Suppressor macrophage treated with lipopolysaccharide for 4 hours (primary cell): ENCODE measurements at regions not wholly inside any gene's neighbourhood (a gene's known extent, or its start where the extent isn't known, plus 50 kb on each side); places are given as distances from the start of the nearest gene placed in this dataset.

Experiments used
- DNase-seq: peaks from one replicate; pipeline ENCODE4 v3.0.0-alpha.2; 2020

- no peak for DNase-seq
These were observed 409.3 kb upstream of the CPEB2 start for GRCh38 chr4:14592950-14593349.

- DNase-seq: peak; percentile 5
These were observed 406.3 kb upstream of the CPEB2 start for GRCh38 chr4:14596028-14596427.

GRCh38 chr4:14596437-14596836 is 405.8 kb upstream of the CPEB2 start:
- DNase-seq: no peak

GRCh38 chr4:14596904-14597303 is 405.4 kb upstream of the CPEB2 start:
- DNase-seq: no peak

DNA sequence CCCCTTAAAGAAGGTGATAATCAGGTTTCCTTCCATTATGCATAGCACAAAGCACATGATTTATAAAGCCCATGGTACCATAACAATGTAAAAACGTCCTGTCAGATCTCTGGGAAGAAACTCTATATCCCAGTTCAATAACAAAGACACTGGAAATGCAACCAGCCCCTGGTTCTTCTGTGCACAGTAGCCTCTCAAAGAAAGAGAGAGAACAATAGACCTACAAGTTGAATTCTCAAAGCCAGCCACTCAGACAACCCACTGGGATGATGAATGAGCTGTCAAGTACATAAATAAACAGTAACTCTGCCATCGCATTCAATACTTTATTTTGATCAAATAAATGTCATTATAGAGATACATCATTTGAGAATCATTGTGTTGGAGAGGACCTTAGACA is 400.1 kb upstream of the CPEB2 start:
- DNase-seq: no peak

GRCh38 chr4:14607001-14607400 is 395.3 kb upstream of the CPEB2 start:
- no peak for DNase-seq

- no peak for DNase-seq
These were observed 394.7 kb upstream of the CPEB2 start for GRCh38 chr4:14607578-14607977.

- no peak for DNase-seq
These were observed 393.7 kb upstream of the CPEB2 start for GRCh38 chr4:14608630-14609029.

GRCh38 chr4:14614840-14615239 is 387.4 kb upstream of the CPEB2 start:
- no peak for DNase-seq

- peak; percentile 20 for DNase-seq
These were observed 386.6 kb upstream of the CPEB2 start for GRCh38 chr4:14615671-14616070.

DNA sequence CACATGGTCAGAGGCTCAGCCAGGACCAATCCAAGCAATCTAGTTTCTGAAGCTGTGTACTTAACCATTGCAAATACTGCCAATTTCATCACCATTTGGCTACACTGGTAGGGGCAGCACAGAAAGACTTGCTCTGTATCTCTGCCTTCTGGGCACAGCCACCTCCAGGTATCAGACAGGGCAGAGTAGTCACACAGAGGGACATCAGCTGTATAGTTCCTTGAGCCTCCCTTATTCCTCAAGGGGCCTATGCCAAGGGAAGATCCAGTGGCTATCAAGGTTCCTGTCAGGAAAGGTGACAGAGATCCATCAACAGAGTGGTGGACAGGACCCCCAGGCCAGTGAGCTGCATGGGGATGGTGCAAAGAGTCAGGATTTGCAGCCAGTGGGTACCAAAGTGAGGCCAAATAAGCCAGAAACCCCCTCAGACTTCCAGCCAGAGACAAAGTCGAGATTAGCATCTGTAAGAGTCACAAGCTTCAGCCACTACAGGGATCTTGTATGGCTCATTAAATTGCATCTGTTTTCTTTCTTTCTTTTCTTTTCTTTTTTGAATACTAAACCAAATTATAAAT is 381.6 kb upstream of the CPEB2 start:
- DNase-seq: no peak

DNA sequence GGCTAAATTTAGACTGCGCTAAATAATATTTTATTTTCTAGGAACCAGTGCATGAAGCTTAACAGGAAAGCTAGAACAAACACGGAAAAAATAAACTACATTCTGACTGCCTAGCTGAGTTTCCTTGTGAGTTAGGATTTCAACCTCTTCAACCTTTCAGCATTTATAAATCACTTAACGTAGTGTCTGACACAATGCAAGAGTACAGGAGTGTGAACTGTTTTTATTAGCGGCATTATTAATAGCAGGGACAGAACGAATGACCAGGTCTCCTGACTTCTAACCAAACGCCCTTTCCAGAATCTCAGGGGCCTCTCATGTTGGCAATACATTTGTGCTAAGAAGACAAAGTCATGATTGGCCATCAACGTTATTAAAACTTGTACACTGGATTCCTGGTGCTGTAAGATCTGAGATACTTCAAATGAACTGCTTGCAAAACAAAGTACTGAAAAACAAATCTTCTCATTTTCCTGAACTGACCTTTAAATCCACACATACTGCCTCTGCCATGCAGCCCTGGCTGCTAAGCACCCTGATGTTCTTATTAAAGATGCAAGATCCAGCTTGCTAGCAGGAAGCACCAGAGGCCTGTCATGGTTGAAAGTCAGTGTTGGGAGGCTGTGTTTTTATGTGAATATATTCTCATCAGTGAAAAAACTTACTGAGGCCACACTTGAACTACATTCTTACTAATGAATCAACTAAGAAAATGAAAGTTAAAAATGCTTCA is 380.4 kb upstream of the CPEB2 start:
- no peak for DNase-seq

DNA sequence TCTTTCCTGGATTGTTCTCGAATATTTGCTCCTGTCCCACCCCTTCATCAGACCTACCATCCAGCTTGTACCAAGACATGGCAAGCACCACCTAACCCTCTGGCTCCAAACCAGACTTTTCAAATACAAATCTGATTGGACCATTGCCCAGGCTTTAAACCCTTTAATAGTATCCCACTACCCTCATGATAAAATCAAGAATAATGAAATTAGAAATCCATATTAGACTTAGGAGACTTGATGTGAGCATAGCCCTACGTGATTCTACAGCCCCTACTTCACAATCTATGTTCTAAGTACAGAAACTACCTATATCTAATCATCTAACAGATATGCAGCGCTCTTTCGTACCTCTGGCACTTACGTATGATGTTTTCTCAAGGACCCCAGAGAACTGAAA is 375.2 kb upstream of the CPEB2 start:
- DNase-seq: no peak

DNA sequence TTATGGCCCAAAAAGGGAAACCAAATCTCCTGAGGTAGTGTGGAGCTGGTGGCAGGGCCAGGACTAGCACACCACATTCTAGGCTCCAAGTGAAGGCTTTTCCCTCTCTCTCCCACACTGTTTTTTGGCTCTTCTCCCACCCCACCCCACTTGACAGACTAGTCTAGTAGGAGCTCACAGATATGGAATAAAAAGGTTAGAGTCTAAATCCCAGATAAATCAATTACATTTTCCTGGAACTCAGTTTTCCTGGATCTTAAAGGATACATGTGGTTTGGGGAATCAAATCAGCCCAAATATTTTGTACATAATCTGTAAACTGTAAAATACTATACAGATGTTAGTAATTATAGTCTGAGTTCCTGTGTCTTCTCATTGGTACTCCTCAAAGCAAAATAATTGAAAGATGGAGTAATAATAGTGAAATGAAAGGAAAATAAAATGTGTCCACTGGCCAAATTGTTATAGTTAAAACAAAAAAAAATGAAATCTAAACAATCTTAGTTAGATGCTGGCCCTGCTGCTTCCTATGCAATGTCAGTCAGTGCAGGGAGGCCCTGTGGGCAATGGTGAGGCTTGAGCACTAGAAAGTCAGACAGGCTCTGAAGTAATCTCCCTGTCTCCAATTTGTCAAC is 370.4 kb upstream of the CPEB2 start:
- no peak for DNase-seq

GRCh38 chr4:14636563-14636962 is 365.7 kb upstream of the CPEB2 start:
- no peak for DNase-seq

- DNase-seq: no peak
These were observed 361.8 kb upstream of the CPEB2 start for GRCh38 chr4:14640476-14640875.

DNA sequence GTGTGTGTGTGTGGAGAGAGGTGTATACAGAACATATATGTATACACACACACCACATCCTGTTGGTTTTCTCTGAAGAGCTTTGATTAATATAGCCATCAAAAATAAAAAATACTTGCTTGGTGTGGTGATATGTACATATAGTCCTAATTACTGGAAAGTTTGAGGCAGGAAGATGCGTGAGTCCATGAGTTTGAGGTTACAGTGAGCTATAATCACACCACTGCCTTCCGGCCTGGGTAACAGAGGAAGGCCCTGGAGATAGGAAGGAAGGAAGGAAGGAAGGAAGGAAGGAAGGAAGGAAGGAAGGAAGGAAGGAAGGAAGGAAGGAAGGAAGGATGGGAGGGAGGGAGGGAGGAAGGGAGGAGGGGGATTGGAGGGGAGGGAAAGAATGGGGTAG is 360.4 kb upstream of the CPEB2 start:
- DNase-seq: no peak

GRCh38 chr4:14644580-14645282 is 357.6 kb upstream of the CPEB2 start:
- DNase-seq: no peak

GRCh38 chr4:14646831-14647230 is 355.4 kb upstream of the CPEB2 start:
- DNase-seq: no peak

DNA sequence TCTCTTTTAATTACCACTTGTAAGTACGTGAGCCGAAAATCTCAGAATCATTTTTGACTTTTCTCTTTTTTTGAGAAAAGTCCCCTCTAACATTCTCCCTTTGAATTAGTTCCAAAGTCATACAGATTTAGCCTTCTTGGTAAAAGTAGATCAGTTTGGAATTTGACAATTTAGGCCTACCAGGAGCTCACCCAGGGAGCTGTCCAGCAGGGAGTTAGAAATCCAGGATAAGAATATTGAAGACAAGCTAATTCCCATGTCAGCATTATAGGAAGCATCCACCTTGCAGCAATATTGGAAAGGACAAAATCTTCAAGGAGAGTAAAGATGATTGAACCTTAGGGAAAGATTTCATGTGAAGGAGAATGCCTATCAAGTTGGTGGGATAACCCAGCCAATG is 352.2 kb upstream of the CPEB2 start:
- DNase-seq: no peak

- no peak for DNase-seq
These were observed 349.8 kb upstream of the CPEB2 start for GRCh38 chr4:14652522-14652921.

DNA sequence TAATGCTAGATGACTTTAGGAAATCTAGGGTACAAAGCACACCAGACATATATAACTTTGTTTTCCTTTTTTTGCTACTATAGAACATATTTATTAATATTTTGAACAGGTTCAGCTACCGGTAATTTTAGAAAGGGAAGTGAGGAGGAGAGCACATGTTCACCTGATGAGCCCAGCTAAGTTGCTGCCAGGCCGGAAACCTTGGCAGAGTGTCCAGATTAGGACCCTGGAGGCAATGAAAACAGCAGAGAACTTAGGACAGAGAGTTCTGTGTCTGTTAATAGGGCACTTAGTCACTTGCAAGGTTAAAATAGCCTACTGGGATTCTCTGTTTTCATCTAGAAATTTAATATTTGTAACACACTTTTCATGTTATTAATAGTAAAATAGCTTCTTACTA is 348.9 kb upstream of the CPEB2 start:
- no peak for DNase-seq

DNA sequence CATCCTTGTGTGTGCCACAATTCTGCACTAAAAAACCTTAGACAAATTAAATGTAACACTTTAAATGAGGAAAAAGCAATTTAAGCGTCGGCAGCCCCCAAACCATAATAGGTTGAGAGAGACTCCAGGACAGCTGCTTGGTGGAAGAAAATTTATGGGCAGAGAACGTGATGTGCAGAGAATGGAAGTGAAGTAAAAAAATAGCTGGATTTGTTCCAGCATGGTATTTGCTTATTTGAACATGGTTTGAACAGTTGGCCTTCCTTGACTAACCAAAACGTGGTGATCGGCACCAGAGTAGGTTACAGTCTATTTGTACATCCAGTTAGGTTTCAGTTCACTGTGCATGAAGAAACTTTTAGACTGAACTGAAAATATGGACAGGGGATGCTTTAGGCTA is 343.0 kb upstream of the CPEB2 start:
- DNase-seq: no peak

DNA sequence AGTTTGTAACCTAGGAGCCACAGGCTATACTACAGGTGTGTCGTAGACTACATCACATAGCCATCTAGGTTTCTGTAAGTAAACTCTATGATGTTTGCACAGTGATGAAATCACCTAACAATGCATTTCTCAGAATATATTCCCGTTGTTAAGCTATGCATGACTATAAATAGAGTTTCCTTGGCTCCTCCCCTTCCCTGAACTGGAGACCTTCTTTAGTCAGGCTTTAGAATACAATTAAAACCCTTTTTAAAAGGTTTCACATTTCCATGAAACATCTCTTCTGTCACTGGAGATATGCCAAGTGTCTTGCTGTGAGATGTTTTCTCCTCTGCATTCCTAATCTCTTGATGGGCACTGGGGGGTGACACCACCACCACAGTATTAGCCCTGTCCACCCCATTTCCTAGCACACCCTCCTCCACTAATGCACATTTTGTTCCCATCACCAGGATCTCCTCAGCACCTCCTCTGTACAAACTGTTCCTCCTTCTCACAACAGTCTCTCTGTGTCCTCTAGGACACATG is 334.6 kb upstream of the CPEB2 start:
- DNase-seq: no peak
